Adrenal gland (tissue), 5 donors: ENCODE measurements at regions not wholly inside any gene's neighbourhood (a gene's known extent, or its start where the extent isn't known, plus 50 kb on each side); places are given as distances from the start of the nearest gene placed in this dataset.

Source experiments
- CTCF ChIP-seq, 6 experiments: fragments of 450-650 bp in 4 of 6; fragments of 200-600 bp in 2 of 6; sonication (generic) in 1 of 6; IDR thresholded peaks; 1 replicate in 5 of 6; 2 replicates in 1 of 6; pipeline versions ENCODE4 v1.5.1 to v1.8.0; 2016 to 2021; ENCODE audit warnings: antibody characterized with exemption in 6 of 6, mild to moderate bottlenecking in 2 of 6, moderate library complexity in 1 of 6
- POLR2A ChIP-seq, 2 donors: fragments of 450-650 bp; IDR thresholded peaks; one replicate each; pipeline ENCODE4 v1.6.1; 2017; ENCODE audit warnings: antibody characterized with exemption in 2 of 2, mild to moderate bottlenecking in 2 of 2, moderate library complexity in 1 of 2
- donor health status: DM: no; HTN: no; CAD: no.

GRCh38 chr4:77293426-77293825 lies 136.4 kb downstream of the CCNG2 start:
- TF ChIP-seq CTCF (IDR thresholded peaks at IDR 0.05), result no peak
- TF ChIP-seq POLR2A (IDR thresholded peaks at IDR 0.05), result no peak
